H1 (cell line): ENCODE measurements at regions not wholly inside any gene's neighbourhood (a gene's known extent, or its start where the extent isn't known, plus 50 kb on each side); places are given as distances from the start of the nearest gene placed in this dataset.

ENCODE experiments used
- CTCF ChIA-PET: fragments of 300-600 bp; sonication (Branson Sonifier 250); formaldehyde crosslinking; loops from one replicate; lab custom pipeline; 2021; ENCODE audit not compliant: partially characterized antibody; lab: Charles Lee
- POLR2A ChIA-PET: fragments of 300-600 bp; sonication (Branson Sonifier 250); formaldehyde crosslinking; loops from one replicate; lab custom pipeline; 2021; ENCODE audit warnings: inconsistent platforms; ENCODE audit not compliant: partially characterized antibody; lab: Charles Lee
- DNase-seq, 2 experiments: peaks; one replicate each; pipeline versions ENCODE4 v3.0.0 to v3.0.0-alpha.2; 2010 to 2022; ENCODE audit warnings: low spot score in 2 of 2, low read depth in 1 of 2, mixed read lengths in 1 of 2
- FAIRE-seq: peaks from 2 replicates; lab custom pipeline; 2011; peaks lifted over from hg19 to GRCh38; lab: Jason Lieb, UNC
- H2AFZ ChIP-seq: 2 replicates; pipeline ENCODE4 v1.8.1; 2012; ENCODE audit warnings: low read length, inconsistent platforms
- H2AK5ac ChIP-seq: 2 replicates; pipeline ENCODE4 v1.6.1; 2013; ENCODE audit warnings: low read depth, low read length
- H2BK120ac ChIP-seq: replicated peaks from 2 replicates; pipeline ENCODE3; 2013; ENCODE audit warnings: low read depth, low read length, inconsistent platforms
- H2BK12ac ChIP-seq: 2 replicates; pipeline ENCODE4 v1.6.1; 2013; ENCODE audit warnings: low read depth, low read length
- H2BK15ac ChIP-seq: 2 replicates; pipeline ENCODE4 v1.6.1; 2013; ENCODE audit warnings: low read length
- H2BK20ac ChIP-seq: 2 replicates; pipeline ENCODE4 v1.6.1; 2013; ENCODE audit warnings: low read length
- H2BK5ac ChIP-seq: 2 replicates; pipeline ENCODE4 v1.6.1; 2013; ENCODE audit warnings: low read depth, low read length
- H3K14ac ChIP-seq: 2 replicates; pipeline ENCODE4 v1.6.1; 2013; ENCODE audit warnings: inconsistent platforms; ENCODE audit not compliant: insufficient read length
- H3K18ac ChIP-seq: 2 replicates; pipeline ENCODE4 v1.6.1; 2013; ENCODE audit warnings: low read length; ENCODE audit errors: extremely low read depth
- H3K23ac ChIP-seq: 2 replicates; pipeline ENCODE4 v1.6.1; 2013; ENCODE audit warnings: inconsistent platforms; ENCODE audit not compliant: insufficient read length
- H3K23me2 ChIP-seq: 2 replicates; pipeline ENCODE4 v1.6.1; 2013; ENCODE audit warnings: low read depth, low read length
- H3K27ac ChIP-seq: 2 replicates; pipeline ENCODE4 v1.6.1; 2011; ENCODE audit warnings: low read depth, low read length, inconsistent platforms
- H3K27me3 ChIP-seq, 4 experiments: replicated peaks in 1 of 4; 1 replicate in 1 of 4; 2 replicates in 3 of 4; pipeline versions ENCODE4 v1.6.1 to v1.8.1; 2011 to 2013; ENCODE audit warnings: low read length in 3 of 4, mild to moderate bottlenecking in 3 of 4, inconsistent platforms in 2 of 4, mixed read lengths in 2 of 4, moderate library complexity in 1 of 4; ENCODE audit not compliant: control insufficient read depth in 3 of 4, insufficient read depth in 3 of 4; ENCODE audit errors: extremely low read depth in 1 of 4
- H3K36me3 ChIP-seq, 4 experiments: 2 replicates each; pipeline versions ENCODE4 v1.6.1 to v1.8.1; 2011 to 2013; ENCODE audit warnings: mild to moderate bottlenecking in 4 of 4, low read length in 3 of 4, moderate library complexity in 2 of 4, control low read depth in 1 of 4, inconsistent platforms in 1 of 4; ENCODE audit not compliant: insufficient read depth in 4 of 4, control insufficient read depth in 2 of 4
- H3K4ac ChIP-seq: replicated peaks from 2 replicates; pipeline ENCODE3; 2013; ENCODE audit warnings: low read length, low read depth, mixed read lengths, inconsistent platforms; ENCODE audit not compliant: insufficient read length
- H3K4me1 ChIP-seq, 4 experiments: replicated peaks in 1 of 4; 1 replicate in 1 of 4; 2 replicates in 3 of 4; pipeline versions ENCODE4 v1.6.1 to v1.8.1; 2011 to 2013; ENCODE audit warnings: low read length in 3 of 4, inconsistent platforms in 2 of 4, mixed read lengths in 1 of 4; ENCODE audit not compliant: insufficient read depth in 4 of 4, control insufficient read depth in 3 of 4
- H3K4me2 ChIP-seq, 2 experiments: 2 replicates each; pipeline versions ENCODE4 v1.6.1 to v1.8.1; 2011 to 2013; ENCODE audit warnings: low read depth in 2 of 2, low read length in 2 of 2, control low read depth in 1 of 2, inconsistent platforms in 1 of 2, mild to moderate bottlenecking in 1 of 2; ENCODE audit not compliant: insufficient read depth in 1 of 2
- H3K4me3 ChIP-seq, 4 experiments: fragments of 200-600, 300-600 bp in 1 of 4; sonication (generic), shearing (Covaris generic), sonication (Bioruptor Twin) in 1 of 4; 2 replicates each; pipeline versions ENCODE4 v1.5.1 to v1.8.1; 2011 to 2016; ENCODE audit warnings: low read length in 4 of 4, low read depth in 3 of 4, control low read depth in 2 of 4, inconsistent platforms in 2 of 4, mild to moderate bottlenecking in 2 of 4, mixed read lengths in 1 of 4, moderate library complexity in 1 of 4; ENCODE audit not compliant: insufficient read depth in 2 of 4; ENCODE audit errors: extremely low read depth in 1 of 4
- H3K56ac ChIP-seq: replicated peaks from 2 replicates; pipeline ENCODE3; 2013; ENCODE audit warnings: low read depth, mild to moderate bottlenecking, mixed read lengths, low read length, inconsistent platforms; ENCODE audit not compliant: insufficient read length
- H3K79me1 ChIP-seq: 2 replicates; pipeline ENCODE4 v1.6.1; 2013; ENCODE audit warnings: low read depth, low read length, control low read depth
- H3K79me2 ChIP-seq, 2 experiments: 2 replicates each; pipeline versions ENCODE4 v1.6.1 to v1.8.1; 2012 to 2013; ENCODE audit warnings: low read length in 2 of 2, mild to moderate bottlenecking in 2 of 2, inconsistent platforms in 1 of 2; ENCODE audit not compliant: insufficient read depth in 2 of 2, control insufficient read depth in 1 of 2
- H3K9ac ChIP-seq, 4 experiments: replicated peaks in 1 of 4; 1 replicate in 1 of 4; 2 replicates in 3 of 4; pipeline versions ENCODE4 v1.6.1 to v1.8.1; 2011 to 2013; ENCODE audit warnings: low read depth in 3 of 4, low read length in 3 of 4, control low read depth in 2 of 4, mild to moderate bottlenecking in 2 of 4, moderate library complexity in 2 of 4, inconsistent platforms in 1 of 4; ENCODE audit errors: extremely low read depth in 1 of 4
- H3K9me3 ChIP-seq, 2 experiments: 2 replicates each; pipeline versions ENCODE4 v1.6.1 to v1.8.1; 2012 to 2013; ENCODE audit warnings: mild to moderate bottlenecking in 2 of 2, moderate library complexity in 2 of 2, control low read depth in 1 of 2, inconsistent platforms in 1 of 2, low read depth in 1 of 2, low read length in 1 of 2, mixed read lengths in 1 of 2; ENCODE audit not compliant: insufficient read depth in 2 of 2
- H4K20me1 ChIP-seq, 2 experiments: replicated peaks in 1 of 2; 2 replicates each; pipeline versions ENCODE3 to v1.8.1; 2011 to 2013; ENCODE audit warnings: inconsistent platforms in 2 of 2, low read length in 2 of 2, mild to moderate bottlenecking in 1 of 2; ENCODE audit not compliant: insufficient read depth in 2 of 2, control insufficient read depth in 1 of 2
- H4K5ac ChIP-seq: 2 replicates; pipeline ENCODE4 v1.6.1; 2013; ENCODE audit warnings: low read length, low read depth, mixed read lengths, inconsistent platforms; ENCODE audit not compliant: insufficient read length
- H4K8ac ChIP-seq: 2 replicates; pipeline ENCODE4 v1.8.0; 2013; ENCODE audit warnings: mild to moderate bottlenecking, moderate library complexity, low read length, inconsistent platforms; ENCODE audit not compliant: insufficient read depth; ENCODE audit errors: extremely low read depth
- H4K91ac ChIP-seq: replicated peaks from 2 replicates; pipeline ENCODE3; 2013; ENCODE audit warnings: low read length, mixed read lengths, inconsistent platforms; ENCODE audit not compliant: insufficient read length
- BACH1 ChIP-seq: IDR thresholded peaks from 2 replicates; pipeline ENCODE4 v1.6.1; 2012; ENCODE audit warnings: low read length, improper control_type of control experiment
- CREB1 ChIP-seq: IDR thresholded peaks from 2 replicates; pipeline ENCODE4 v1.6.1; 2012; ENCODE audit warnings: inconsistent platforms
- EGR1 ChIP-seq: IDR thresholded peaks from 2 replicates; pipeline ENCODE4 v1.6.1; 2011; ENCODE audit warnings: low read depth, low read length, borderline replicate concordance
- HDAC2 ChIP-seq, 2 experiments: fragments of 300-600 bp in 1 of 2; sonication (generic) in 1 of 2; IDR thresholded peaks; 2 replicates each; pipeline ENCODE4 v1.6.1; 2011 to 2012; ENCODE audit warnings: low read depth in 2 of 2, low read length in 2 of 2, mild to moderate bottlenecking in 2 of 2, moderate library complexity in 2 of 2, borderline replicate concordance in 1 of 2, inconsistent platforms in 1 of 2
- KDM4A ChIP-seq: IDR thresholded peaks from one replicate; pipeline ENCODE4 v1.7.1; 2012; ENCODE audit warnings: low read depth, mild to moderate bottlenecking, moderate library complexity, low read length, inconsistent platforms; ENCODE audit not compliant: severe bottlenecking
- NRF1 ChIP-seq: IDR thresholded peaks from 2 replicates; pipeline ENCODE4 v1.6.1; 2011; ENCODE audit warnings: mild to moderate bottlenecking, low read depth, low read length, improper control_type of control experiment
- POU5F1 ChIP-seq: IDR thresholded peaks from 2 replicates; pipeline ENCODE4 v1.6.1; 2011; ENCODE audit warnings: low read depth, mild to moderate bottlenecking, low read length, moderate library complexity
- RAD21 ChIP-seq, 2 experiments: IDR thresholded peaks in 1 of 2; conservative IDR thresholded peaks in 1 of 2; 2 replicates each; pipeline ENCODE4 v1.6.1; 2011; ENCODE audit warnings: low read depth in 2 of 2, low read length in 2 of 2, improper control_type of control experiment in 1 of 2, inconsistent platforms in 1 of 2, mild to moderate bottlenecking in 1 of 2, moderate library complexity in 1 of 2
- SIRT6 ChIP-seq: IDR thresholded peaks from one replicate; pipeline ENCODE4 v1.7.1; 2012; ENCODE audit warnings: low read length, inconsistent platforms
- SIX5 ChIP-seq: IDR thresholded peaks from 2 replicates; pipeline ENCODE4 v1.6.1; 2011; ENCODE audit warnings: mild to moderate bottlenecking, low read depth, low read length
- SP2 ChIP-seq: IDR thresholded peaks from 2 replicates; pipeline ENCODE4 v1.6.1; 2012; ENCODE audit warnings: mild to moderate bottlenecking, low read length, inconsistent platforms
- SRF ChIP-seq: IDR thresholded peaks from 2 replicates; pipeline ENCODE4 v1.6.1; 2011; ENCODE audit warnings: mild to moderate bottlenecking, low read depth, low read length, moderate library complexity
- TEAD4 ChIP-seq: IDR thresholded peaks from 2 replicates; pipeline ENCODE4 v1.6.1; 2012; ENCODE audit warnings: low read depth, low read length, inconsistent platforms, mixed read lengths
- WGBS, 2 experiments: shearing (Covaris generic) in 1 of 2; methylation state at CpG; one replicate each; pipeline versions ENCODE4 v1.1.6 to v1.1.7; 2013 to 2015; ENCODE audit warnings: low lambda C conversion rate in 2 of 2, mixed read lengths in 2 of 2, inconsistent platforms in 1 of 2, low coverage in 1 of 2, missing lambda C conversion rate in 1 of 2; ENCODE audit not compliant: insufficient replicate concordance in 2 of 2, insufficient coverage in 1 of 2, insufficient read length in 1 of 2; ENCODE audit errors: extremely low coverage in 1 of 2, missing lambda C conversion rate in 1 of 2; 5-methylcytosine and 5-hydroxymethylcytosine counted together
- TF ChIP-seq, protein P1 (sequence below): IDR thresholded peaks from 2 replicates; pipeline ENCODE4 v1.6.1; 2012; ENCODE audit warnings: inconsistent platforms

DNA sequence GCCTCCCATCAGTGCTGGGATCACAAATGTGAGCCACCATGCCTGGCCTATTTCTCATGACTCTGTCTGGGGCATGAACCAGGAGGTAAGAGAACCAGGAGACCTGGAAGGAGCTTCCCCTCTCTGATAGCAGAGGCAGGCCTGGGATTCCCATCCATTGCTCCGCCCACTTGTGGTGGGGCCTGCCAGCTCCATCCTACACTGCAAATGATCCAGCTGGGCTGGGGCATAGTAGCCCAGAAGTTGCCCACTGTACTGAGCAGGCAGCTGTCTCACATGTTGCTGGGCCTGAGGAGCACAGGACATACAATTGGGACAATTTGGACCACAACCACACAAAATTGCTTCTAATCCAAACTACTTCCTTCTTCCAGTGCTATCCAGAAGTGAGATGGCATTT is 91.0 kb downstream of the MARCHF4 start:
- WGBS, 2 experiments, result 83% methylated on average over 1 of the region's 1 CpG; no CpG with 5 or more reads in 1 of the 2 experiments
- Histone ChIP-seq H3K9ac (no peak overlapping the region), H3K9me3 (no peaks in the 10 kb centered on the region), H2BK12ac (no peak overlapping the region; the same call in 1 of the 2 replicates), H3K23me2 (no peaks in the 10 kb centered on the region), H3K27ac (no peak overlapping the region), H2BK5ac (no peak overlapping the region; the same call in 1 of the 2 replicates), H2BK20ac (no peak overlapping the region), H2BK15ac (peak overlapping the region; percentile 84; the same call in 1 of the 2 replicates), H4K8ac (no peak overlapping the region), H3K4me1 (peaks cover 8 to 29% (median 15%) of the 10 kb centered on the region in 4 experiments), H3K79me1 (no peaks in the 10 kb centered on the region), H3K23ac (no peak overlapping the region), H3K4me2 (no peak overlapping the region), H3K36me3 (no peaks in the 10 kb centered on the region), H2AK5ac (no peak overlapping the region), H4K20me1 (no peaks in the 10 kb centered on the region), H3K4me3 (no peak overlapping the region), H3K14ac (no peak overlapping the region), H3K79me2 (no peaks in the 10 kb centered on the region), H2AFZ (no peak overlapping the region), H2BK120ac (no peak overlapping the region), H3K4ac (no peak overlapping the region), H3K27me3 (no peaks in the 10 kb centered on the region), H3K56ac (no peak overlapping the region), H4K91ac (no peak overlapping the region), H3K18ac (no peak overlapping the region), H4K5ac (no peak overlapping the region)
- DNase-seq (no peak), FAIRE-seq (no peak)
- ChIA-PET POLR2A (interaction anchor here (1.3 to 1.5 kb wide), 3 partner anchors 8 to 217 kb away, joined by 3 read pairs; partner anchors contain the start of gene RPL37A), CTCF (interaction anchor here (0.8 to 5.4 kb wide), 10 partner anchors 9 to 122 kb away, joined by 3 to 49 read pairs (median 8); no protein-coding TSS in a partner anchor)
- TF ChIP-seq SIRT6 (no peak), NRF1 (no peak), EGR1 (no peak), BACH1 (no peak), SRF (no peak), TEAD4 (no peak), POU5F1 (no peak), RAD21 (IDR thresholded peaks at IDR 0.05 in 1 of 2, conservative IDR thresholded peaks at IDR 0.05 in 1 of 2; ENCODE audit: low read depth in 2 of 2, low read length in 2 of 2) (no peak), SP2 (no peak), KDM4A (no peak), SIX5 (no peak), CREB1 (no peak), HDAC2 (IDR thresholded peaks at IDR 0.05; ENCODE audit: borderline replicate concordance in 1 of 2, low read depth in 2 of 2, low read length in 2 of 2) (no peak)
- TF ChIP-seq, protein P1, sequence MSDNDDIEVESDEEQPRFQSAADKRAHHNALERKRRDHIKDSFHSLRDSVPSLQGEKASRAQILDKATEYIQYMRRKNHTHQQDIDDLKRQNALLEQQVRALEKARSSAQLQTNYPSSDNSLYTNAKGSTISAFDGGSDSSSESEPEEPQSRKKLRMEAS, result no peak
